HTR-8/SVneo (cell line): ENCODE measurements at regions not wholly inside any gene's neighbourhood (a gene's known extent, or its start where the extent isn't known, plus 50 kb on each side); places are given as distances from the start of the nearest gene placed in this dataset.
A peak's percentile ranks its signal among the peaks of the same experiment; 100 is the strongest.

Source experiments
- DNase-seq: peaks from one replicate; pipeline ENCODE4 v3.0.0; 2011; ENCODE audit warnings: low spot score, mixed read lengths; ENCODE audit not compliant: insufficient read length
- FAIRE-seq: peaks from 2 replicates; lab custom pipeline; 2011; peaks lifted over from hg19 to GRCh38; lab: Jason Lieb, UNC

DNA sequence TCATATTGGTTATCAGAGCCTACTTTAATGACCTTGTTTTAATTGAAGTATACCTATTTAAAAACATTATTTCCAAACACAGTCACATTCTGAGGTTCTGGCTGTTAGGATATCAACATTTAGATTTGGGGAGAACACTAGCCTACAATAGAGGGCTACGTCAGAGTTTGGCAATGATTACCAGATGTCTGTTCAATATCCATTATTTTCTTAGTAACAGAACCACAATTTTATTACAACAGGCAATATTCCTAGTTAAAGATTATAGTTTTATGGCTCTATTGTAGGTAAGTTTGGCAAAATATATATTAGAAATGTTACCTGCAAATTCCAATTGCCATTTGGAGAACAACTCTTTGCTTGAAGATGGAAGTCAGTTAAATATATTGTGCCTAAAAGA is 1163.1 kb upstream of the MIR17HG start:
- FAIRE-seq (no peak), DNase-seq (no peak)

DNA sequence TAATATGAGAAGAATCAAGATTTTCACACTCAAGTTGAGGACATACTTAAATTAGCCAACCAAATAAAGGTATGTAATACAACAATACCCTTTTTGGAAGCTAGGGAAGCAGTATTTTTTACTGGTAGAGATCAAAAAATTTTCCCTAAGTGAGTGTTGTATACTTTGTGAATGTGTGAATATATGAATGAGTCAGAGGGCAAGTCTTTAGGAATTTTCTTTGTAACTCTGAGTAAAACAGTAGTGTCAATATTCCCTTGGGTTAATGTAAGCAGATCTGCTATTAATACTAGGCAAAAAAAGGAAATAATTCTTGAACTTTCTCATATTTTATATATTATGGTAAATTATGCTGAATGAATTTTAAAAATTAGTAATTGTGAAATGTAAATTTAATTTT is 1161.8 kb upstream of the MIR17HG start:
- DNase-seq, result no peak
- FAIRE-seq, result no peak

GRCh38 chr13:90187478-90188350 is 1159.8 kb upstream of the MIR17HG start:
- no peak for FAIRE-seq
- no peak for DNase-seq

- DNase-seq (no peak), FAIRE-seq (no peak)
Observed at GRCh38 chr13:90188351-90188636, 1159.2 kb upstream of the MIR17HG start.

DNA sequence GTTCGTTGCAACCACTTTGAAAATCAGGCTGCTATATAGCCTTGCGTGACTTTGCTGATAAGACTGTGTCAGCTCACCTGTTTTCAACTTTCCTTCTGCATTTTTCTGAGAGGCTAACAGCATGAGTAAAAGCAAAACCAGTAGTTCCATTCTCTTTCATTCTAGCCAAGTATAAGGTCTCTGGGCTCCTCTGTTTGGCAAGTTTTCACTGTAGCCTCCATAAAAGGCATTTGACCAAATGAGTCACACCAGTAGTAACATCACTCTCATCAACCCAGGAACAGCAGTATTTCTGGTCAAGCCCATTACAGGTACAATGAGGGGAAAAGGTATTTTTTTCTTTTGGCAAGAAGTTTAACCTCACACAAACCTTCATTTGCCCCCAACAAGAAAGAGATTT is 1149.8 kb upstream of the MIR17HG start:
- FAIRE-seq (no peak), DNase-seq (no peak)

DNA sequence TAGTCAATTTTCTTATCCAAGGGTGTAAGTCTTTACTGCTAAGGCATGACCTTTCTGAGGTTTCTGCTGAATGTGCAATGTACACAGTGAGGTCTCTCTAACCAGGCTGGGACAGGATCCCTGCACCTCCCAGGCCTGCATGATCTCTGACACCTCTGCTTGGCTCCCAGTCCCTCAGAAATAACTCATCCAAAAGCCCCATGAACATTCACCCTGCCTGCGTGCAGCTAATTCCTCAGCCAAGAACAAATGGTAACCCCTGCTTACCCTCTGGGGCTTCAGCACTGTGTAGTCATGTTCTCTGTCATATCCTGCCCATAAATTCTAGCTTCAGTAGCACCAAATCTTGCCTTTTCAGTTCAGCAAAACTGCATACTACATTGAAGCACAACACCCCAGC is 1146.3 kb upstream of the MIR17HG start:
- DNase-seq (no peak), FAIRE-seq (no peak)

- DNase-seq, result no peak
- no peak for FAIRE-seq
Observed at GRCh38 chr13:90201676-90202460, 1145.6 kb upstream of the MIR17HG start.

GRCh38 chr13:90205081-90205480 is 1142.4 kb upstream of the MIR17HG start:
- DNase-seq (no peak), FAIRE-seq (no peak)

GRCh38 chr13:90205911-90206310 is 1141.6 kb upstream of the MIR17HG start:
- FAIRE-seq (no peak), DNase-seq (no peak)

DNA sequence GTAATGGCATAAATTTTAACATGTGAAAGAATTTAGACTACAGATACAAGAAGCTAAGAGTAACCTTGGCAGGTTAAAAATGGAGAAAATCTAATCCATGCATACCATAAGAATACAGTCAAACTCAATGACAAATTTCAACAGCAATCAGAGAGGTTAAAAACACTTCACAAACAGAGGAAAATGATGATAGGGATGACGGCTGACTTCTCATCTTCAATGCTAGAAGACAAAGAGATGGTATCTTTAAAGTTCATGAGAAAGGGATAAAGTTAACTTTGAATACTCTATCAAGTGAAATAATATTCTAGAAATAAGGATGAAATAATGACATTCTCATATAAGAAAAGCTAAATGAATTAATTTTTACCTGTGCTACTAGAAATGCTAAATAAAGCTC is 1130.2 kb upstream of the MIR17HG start:
- FAIRE-seq (no peak), DNase-seq (no peak)

GRCh38 chr13:90222758-90223157 is 1124.7 kb upstream of the MIR17HG start:
- no peak for FAIRE-seq
- no peak for DNase-seq

GRCh38 chr13:90230311-90230710 is 1117.2 kb upstream of the MIR17HG start:
- no peak for FAIRE-seq
- DNase-seq, result no peak

DNA sequence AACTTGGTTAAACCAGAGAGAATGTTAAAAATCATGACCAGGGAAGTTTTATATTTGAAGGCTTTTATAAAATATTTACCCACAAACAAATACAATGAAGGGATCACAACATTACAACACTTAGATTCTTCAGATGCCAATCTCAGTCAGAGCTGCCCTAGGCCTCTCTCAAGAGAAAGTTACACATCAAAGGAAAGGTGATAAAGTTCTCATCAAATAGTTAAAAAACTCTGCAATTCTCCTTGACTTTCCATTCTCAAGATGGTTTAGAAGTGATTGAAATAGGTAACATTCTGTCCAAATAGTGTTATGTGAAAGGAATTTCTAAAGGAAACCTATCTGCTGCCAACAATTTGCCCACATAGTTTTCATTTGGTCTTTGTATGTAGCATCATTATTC is 1115.2 kb upstream of the MIR17HG start:
- FAIRE-seq (no peak), DNase-seq (no peak)

- FAIRE-seq (no peak), DNase-seq (no peak)
Observed at GRCh38 chr13:90233933-90234672, 1113.4 kb upstream of the MIR17HG start.

- DNase-seq (no peak), FAIRE-seq (no peak)
Observed at GRCh38 chr13:90237852-90238251, 1109.6 kb upstream of the MIR17HG start.

GRCh38 chr13:90238413-90238812 is 1109.1 kb upstream of the MIR17HG start:
- FAIRE-seq (no peak), DNase-seq (peak; percentile 39)

DNA sequence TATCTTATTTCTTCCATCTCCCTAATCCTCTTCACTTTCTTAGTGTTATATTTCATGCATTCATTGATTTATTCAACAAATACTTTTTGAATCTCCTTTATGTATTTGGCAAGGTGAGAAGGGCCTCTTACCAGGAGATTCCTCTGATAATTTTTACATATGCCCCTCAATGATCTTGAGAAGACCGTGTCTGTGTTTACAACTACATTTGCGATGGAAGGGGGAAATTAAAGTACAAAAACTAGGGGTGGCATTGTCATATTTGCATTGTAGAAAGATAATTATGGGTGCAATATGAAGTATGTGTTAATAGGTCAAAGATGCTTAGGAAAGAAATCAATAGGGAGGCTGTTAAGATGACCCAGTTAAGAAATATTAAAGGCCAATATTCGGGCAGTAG is 1108.4 kb upstream of the MIR17HG start:
- DNase-seq (no peak), FAIRE-seq (no peak)

GRCh38 chr13:90246005-90246404 is 1101.5 kb upstream of the MIR17HG start:
- FAIRE-seq (no peak), DNase-seq (no peak)

- FAIRE-seq, result no peak
- no peak for DNase-seq
Observed at GRCh38 chr13:90246687-90247345, 1100.7 kb upstream of the MIR17HG start.

GRCh38 chr13:90253806-90254205 is 1093.7 kb upstream of the MIR17HG start:
- no peak for DNase-seq
- no peak for FAIRE-seq
